ENCODE measurements at regions not wholly inside any gene's neighbourhood (a gene's known extent, or its start where the extent isn't known, plus 50 kb on each side); places are given as distances from the start of the nearest gene placed in this dataset.
"Not testable (repeated sequence)": the region's sequence is repeated elsewhere in the genome, so short reads cannot be mapped to it uniquely, and the experiment has no call there.

DNA sequence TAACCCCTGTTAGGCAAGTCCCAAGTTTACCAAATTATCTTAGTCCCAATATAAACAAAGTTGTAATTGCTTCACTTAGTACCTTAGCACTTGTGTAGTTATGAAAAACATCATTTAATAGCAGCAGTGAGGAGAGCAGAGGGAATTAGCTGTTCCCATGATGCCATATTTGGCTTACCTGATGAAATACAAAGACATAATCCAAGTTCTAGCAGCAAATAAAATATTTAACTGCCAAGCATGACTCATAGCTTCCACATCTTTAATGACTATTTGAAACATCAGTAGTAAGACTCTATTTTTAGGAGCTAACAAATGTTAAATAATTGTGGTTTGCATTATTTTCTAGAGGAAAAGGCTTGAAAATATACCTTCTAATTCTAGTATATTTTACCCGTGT is 94.0 kb upstream of the MCHR2 start:
- no peak for DNase-seq

DNA sequence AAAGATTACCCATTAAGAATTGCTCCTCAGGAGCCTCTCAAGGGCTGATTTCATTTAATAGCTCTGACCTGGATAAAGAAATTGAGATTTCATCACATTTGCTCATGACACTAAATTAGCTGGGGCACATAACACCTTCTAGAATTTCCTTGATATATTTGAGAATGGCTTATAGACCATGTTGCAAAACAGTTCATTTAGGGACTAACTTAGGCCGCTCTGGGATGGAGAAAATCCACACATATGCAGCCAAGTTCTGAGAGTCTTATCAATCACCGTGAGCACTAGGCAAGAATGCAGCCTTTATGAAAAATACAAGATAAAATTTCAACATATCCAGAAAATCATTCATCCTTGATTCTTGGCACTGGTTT is 91.0 kb upstream of the MCHR2 start:
- no peak for DNase-seq

DNA sequence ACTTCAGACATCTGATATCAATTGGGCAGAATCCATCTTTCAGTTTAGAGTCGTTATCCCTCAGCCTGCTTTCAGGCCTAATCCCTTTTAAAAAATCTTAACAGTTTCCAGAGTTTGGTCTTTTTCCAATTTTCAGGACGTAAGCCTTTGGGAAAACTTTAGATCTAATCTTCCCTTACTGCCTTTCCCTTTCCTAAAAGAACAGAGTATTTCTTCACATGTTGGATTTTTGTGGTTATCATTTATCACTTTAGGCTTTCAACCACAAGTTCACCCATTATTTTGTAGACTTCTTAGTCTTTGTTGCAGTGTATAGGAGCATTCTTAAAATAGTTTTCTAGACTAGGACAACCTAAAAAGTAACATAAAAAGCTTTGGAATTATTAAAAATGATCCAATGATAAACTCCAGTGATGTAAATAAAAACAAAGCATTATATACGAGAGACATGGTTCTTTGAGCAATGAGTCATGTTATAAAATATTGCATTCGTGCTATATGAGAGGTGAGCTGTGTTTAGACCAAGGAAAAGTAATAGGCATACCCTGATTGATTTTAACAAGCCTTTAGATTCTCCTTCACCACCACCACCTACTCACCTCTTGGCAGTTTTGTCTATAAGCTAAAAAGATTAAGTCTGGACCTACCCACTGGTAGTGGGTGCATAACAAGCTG is 90.4 kb upstream of the MCHR2 start:
- DNase-seq, result no peak

DNA sequence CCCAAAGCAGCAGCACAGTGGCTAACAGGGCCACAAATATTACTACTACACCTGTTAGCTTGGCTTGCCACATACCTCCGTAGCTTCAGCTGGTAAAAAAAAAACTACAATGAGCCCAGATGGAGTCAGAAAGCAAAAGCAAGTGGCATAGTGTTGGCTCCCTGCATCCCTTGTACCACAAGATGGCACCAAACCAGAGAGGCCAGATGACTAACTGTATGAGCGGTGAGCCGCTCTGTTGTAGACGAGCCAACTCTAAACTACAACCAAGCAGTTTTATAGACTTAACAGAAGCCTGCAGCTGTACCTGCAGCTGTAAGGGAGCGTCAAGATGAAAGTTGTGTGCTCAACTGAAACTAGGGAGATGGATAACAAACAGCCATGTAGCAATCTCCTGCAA is 84.5 kb upstream of the MCHR2 start:
- DNase-seq, result no peak

DNA sequence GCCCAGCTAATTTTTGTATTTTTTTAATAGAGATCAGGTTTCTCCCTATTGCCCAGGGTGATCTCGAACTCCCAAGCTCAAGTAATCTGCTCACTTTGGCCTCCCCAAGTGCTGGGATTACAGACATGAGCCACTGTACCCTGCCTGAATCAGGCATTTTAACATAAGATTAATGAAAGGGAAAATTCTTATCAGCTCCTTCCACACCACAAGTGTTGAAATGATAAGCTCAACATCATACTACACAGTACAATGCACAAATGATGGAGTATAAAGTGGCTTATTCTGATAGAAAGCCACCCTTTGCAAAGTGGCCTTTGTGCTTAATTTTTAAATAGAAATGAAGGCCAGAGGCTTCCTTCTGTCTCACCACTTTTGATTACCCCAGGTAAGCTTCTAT is 71.3 kb upstream of the MCHR2 start:
- no peak for DNase-seq

DNA sequence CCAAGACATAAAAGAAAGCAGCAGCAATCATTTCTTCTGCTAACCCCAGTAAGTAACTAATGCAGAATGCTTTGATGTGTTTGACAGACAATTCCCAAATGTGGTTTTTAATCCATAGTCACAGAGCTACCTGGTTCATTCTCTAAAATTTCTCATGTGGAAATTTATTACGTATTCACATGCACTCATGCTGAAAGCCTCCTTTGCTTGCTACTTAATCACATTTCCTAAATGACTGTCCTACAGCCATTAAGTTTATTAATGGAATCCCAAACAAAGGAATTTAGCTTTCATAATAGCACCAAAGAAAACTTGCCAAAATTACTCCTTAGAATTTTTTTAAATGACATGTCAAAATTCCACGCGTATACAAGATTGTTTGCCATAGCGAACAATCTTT is 68.6 kb upstream of the MCHR2 start:
- DNase-seq, result no peak

DNA sequence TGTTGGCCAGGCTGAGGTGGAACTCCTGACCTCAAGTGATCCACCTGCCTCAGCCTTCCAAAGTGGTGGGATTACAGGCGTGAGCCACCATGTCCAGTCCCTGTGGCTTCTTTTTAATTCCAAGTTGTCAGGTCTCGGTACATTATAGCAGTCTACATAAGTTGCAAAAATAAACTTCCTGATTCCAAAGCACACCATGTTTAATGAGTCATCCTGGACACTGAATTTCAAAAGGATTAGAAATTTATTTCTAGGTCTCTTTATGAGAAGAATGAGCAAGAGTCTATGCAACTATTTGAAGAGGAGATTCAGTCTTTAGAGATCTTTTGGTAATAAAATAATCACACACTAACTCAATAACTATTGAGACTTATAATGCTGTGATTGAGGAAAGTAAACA is 63.9 kb upstream of the MCHR2 start:
- no peak for DNase-seq

DNA sequence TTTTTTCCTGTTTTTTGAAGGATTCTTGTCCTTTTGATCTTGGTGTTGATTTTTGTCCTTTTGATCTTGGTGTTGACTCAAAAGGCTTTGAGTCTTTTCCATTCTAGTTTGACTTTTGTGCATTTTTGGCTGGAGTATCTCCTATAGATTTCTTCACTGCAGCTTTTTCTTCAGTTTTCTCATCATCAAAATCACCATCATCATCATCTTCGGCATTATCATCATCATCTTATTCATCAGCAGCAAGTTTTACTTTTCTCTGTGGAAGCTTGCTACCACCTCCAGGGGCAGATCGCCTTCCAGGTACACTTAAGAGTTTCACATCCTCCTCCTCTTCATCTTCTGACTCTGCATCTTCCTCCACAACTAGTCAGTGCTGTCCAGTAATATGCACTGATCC is 56.5 kb upstream of the MCHR2 start:
- no peak for DNase-seq

DNA sequence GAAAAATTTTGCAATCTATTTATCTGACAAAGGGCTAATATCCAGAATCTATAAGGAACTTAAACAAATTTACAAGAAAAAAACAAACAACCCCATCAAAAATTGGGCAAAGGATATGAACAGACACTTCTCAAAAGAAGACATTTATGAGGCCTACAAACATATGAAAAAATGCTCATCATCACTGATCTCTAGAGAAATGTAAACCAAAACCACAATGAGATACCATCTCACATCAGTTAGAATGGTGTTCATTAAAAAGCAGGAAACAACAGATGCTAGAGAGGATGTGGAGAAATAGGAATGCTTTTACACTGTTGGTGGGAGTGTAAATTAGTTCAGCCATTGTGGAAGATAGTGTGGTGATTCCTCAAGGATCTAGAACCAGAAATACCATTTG is 49.9 kb upstream of the MCHR2 start:
- DNase-seq, result not testable (repeated sequence)
